K562 (cell line): ENCODE measurements at regions not wholly inside any gene's neighbourhood (a gene's known extent, or its start where the extent isn't known, plus 50 kb on each side); places are given as distances from the start of the nearest gene placed in this dataset.

Experiments
- JUN ChIP-seq, 2 experiments: sonication (generic) in 1 of 2; formaldehyde crosslinking in 1 of 2; IDR thresholded peaks; 2 replicates each; pipeline versions ENCODE4 v1.6.1 to v1.8.0; 2012 to 2022; ENCODE audit warnings: borderline replicate concordance in 2 of 2, mild to moderate bottlenecking in 2 of 2, improper control_type of control experiment in 1 of 2, low read depth in 1 of 2, low read length in 1 of 2, missing genetic modification reagents in 1 of 2
- SP2 ChIP-seq: IDR thresholded peaks from 2 replicates; pipeline ENCODE4 v1.6.1; 2011; ENCODE audit warnings: mild to moderate bottlenecking, low read depth, low read length, moderate library complexity; ENCODE audit not compliant: poor library complexity, severe bottlenecking; ENCODE audit errors: extremely low read depth

DNA sequence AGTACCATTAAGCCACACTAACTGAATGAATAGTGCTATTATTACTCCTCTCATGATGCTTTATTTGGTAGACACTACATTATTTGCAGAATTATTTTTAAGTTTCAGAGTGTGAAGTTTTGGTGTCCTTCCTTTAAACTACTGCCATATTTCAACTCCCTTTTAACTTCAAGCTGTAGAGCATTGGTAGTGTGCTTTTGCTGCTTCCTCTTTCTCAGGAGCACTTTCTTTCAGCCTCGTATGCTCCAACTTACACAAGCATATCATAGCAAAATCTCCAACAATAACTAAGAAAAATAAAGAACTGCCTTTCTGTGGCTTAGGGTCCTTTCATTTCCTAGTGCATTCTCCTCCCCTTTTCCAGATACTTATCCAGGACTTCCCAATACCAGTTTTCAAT, 476.4 kb upstream of the AGTR1 start:
- no peak for TF ChIP-seq SP2
- no peak for TF ChIP-seq JUN (IDR thresholded peaks at IDR 0.05; ENCODE audit: borderline replicate concordance, low read depth, low read length)
- no peak for TF ChIP-seq JUN (CRISPR knock-in tag; IDR thresholded peaks at IDR 0.05; ENCODE audit: borderline replicate concordance)
